Naive thymus-derived CD4-positive, alpha-beta T cell (primary cell): ENCODE measurements at regions not wholly inside any gene's neighbourhood (a gene's known extent, or its start where the extent isn't known, plus 50 kb on each side); places are given as distances from the start of the nearest gene placed in this dataset.

ENCODE experiments used
- ATAC-seq: fragments of 150-1000 bp; cut with Tn5 transposase; 2 replicates; pipeline ENCODE4 v1.10.0; 2021; ENCODE audit warnings: mild to moderate bottlenecking, moderate library complexity
- CTCF ChIA-PET: fragments of 350-600 bp; sonication (Branson Sonifier 250); formaldehyde crosslinking; loops from one replicate; lab custom pipeline; 2021; ENCODE audit warnings: antibody characterized with exemption; lab: Charles Lee
- POLR2A ChIA-PET: fragments of 350-600 bp; sonication (Branson Sonifier 250); formaldehyde crosslinking; loops from one replicate; lab custom pipeline; 2021; ENCODE audit warnings: antibody characterized with exemption, inconsistent platforms; lab: Charles Lee
- DNase-seq, 9 donors: peaks; one replicate each; pipeline versions ENCODE4 v3.0.0 to v3.0.0-alpha.2; 2020 to 2022; ENCODE audit warnings: mixed read lengths in 1 of 9
- H3K27ac ChIP-seq: one replicate; pipeline ENCODE4 v1.7.0; 2013; ENCODE audit warnings: mild to moderate bottlenecking, low read depth, low read length, moderate library complexity
- H3K27me3 ChIP-seq, 2 donors: one replicate each; pipeline ENCODE4 v1.7.0; 2013; ENCODE audit warnings: low read length in 2 of 2, mild to moderate bottlenecking in 2 of 2, moderate library complexity in 2 of 2; ENCODE audit not compliant: control insufficient read depth in 2 of 2, insufficient read depth in 2 of 2
- H3K36me3 ChIP-seq, 3 experiments: 1 replicate in 2 of 3; 2 replicates in 1 of 3; pipeline ENCODE4 v1.7.0; 2013; ENCODE audit warnings: low read length in 3 of 3, mild to moderate bottlenecking in 3 of 3, moderate library complexity in 1 of 3; ENCODE audit not compliant: insufficient read depth in 3 of 3, control insufficient read depth in 2 of 3
- H3K4me1 ChIP-seq, 2 donors: one replicate each; pipeline ENCODE4 v1.7.0; 2013; ENCODE audit warnings: low read length in 2 of 2, mild to moderate bottlenecking in 2 of 2, moderate library complexity in 1 of 2; ENCODE audit not compliant: control insufficient read depth in 2 of 2, insufficient read depth in 2 of 2
- H3K4me3 ChIP-seq: 2 replicates; pipeline ENCODE4 v1.7.0; 2013; ENCODE audit warnings: mild to moderate bottlenecking, low read length
- H3K9me3 ChIP-seq, 3 experiments: 1 replicate in 2 of 3; 2 replicates in 1 of 3; pipeline ENCODE4 v1.7.0; 2013; ENCODE audit warnings: low read length in 3 of 3; ENCODE audit not compliant: control insufficient read depth in 2 of 3
- H3K27ac Mint-ChIP-seq, 9 donors: one replicate each; pipeline ENCODE4 v1.8.0; 2020 to 2022; ENCODE audit warnings: mixed read lengths in 9 of 9, mild to moderate bottlenecking in 8 of 9, moderate library complexity in 5 of 9, inconsistent platforms in 2 of 9
- H3K27me3 Mint-ChIP-seq, 5 donors: one replicate each; pipeline ENCODE4 v1.8.0; 2021 to 2022; ENCODE audit warnings: mixed read lengths in 5 of 5, mild to moderate bottlenecking in 1 of 5
- H3K36me3 Mint-ChIP-seq, 5 donors: one replicate each; pipeline ENCODE4 v1.8.0; 2020 to 2022; ENCODE audit warnings: mixed read lengths in 5 of 5, mild to moderate bottlenecking in 3 of 5, inconsistent platforms in 1 of 5
- H3K4me1 Mint-ChIP-seq, 7 donors: one replicate each; pipeline ENCODE4 v1.8.0; 2020 to 2022; ENCODE audit warnings: mixed read lengths in 7 of 7, mild to moderate bottlenecking in 3 of 7, inconsistent platforms in 1 of 7
- H3K4me3 Mint-ChIP-seq, 10 donors: one replicate each; pipeline ENCODE4 v1.8.0; 2020 to 2022; ENCODE audit warnings: mild to moderate bottlenecking in 10 of 10, mixed read lengths in 10 of 10, moderate library complexity in 6 of 10, inconsistent platforms in 2 of 10
- H3K9me3 Mint-ChIP-seq, 11 donors: one replicate each; pipeline ENCODE4 v1.8.0; 2020 to 2022; ENCODE audit warnings: mixed read lengths in 11 of 11, mild to moderate bottlenecking in 4 of 11, inconsistent platforms in 1 of 11, moderate library complexity in 1 of 11
- intact Hi-C, 2 donors: fragments of 100-400 bp; cut with micrococcal nuclease; formaldehyde crosslinking; loops; one replicate each; pipeline ENCODE4 v1.15.1; 2023

DNA sequence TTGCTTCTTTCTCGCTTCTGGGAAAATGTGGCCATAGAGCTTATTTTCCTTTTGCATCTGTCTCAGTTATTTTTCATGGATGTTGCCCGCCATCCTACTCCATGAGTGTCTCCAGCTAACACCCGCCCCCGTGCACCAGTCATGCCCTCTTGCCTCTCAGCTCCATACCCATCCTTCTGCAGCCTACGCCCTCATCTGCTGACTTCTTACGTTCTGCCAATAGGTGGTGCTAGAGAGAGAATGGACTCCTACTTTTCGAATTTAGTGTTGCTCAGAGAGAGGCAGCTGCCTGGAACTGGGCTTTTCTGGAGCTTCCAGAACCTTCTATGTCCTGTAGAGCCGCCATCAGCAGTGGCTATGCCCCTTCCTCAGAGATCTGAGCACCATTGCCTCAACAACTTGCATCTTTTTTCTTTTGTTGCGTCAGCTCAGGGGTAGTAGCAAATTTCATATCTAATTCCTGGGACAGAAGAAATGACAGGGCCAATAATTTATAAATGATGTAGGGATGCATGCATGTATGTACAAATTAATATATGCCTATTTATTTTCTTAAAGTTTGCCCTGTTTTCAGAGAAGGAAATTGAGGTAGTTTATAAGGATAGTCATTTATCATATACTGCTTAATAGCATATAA, 119.7 kb upstream of the MYOCD start:
- no peak for DNase-seq
- CTCF ChIA-PET = no interaction called here
- intact Hi-C loops = no loop called here
- H3K27me3 ChIP-seq = no peaks in the 10 kb centered on the region
- no peaks in the 10 kb centered on the region for H3K4me1 ChIP-seq
- Mint-ChIP-seq H3K27ac (no peak overlapping the region), H3K9me3 (peaks cover 0 to 7% (median 4%) of the 10 kb centered on the region in 11 donors), H3K4me1 (no peaks in the 10 kb centered on the region), H3K27me3 (peaks cover 0 to 4% (median 0%) of the 10 kb centered on the region in 5 donors), H3K4me3 (no peak overlapping the region), H3K36me3 (no peaks in the 10 kb centered on the region)
- H3K9me3 ChIP-seq = no peaks in the 10 kb centered on the region
- no peak overlapping the region for H3K27ac ChIP-seq
- no peak for ATAC-seq
- no peaks in the 10 kb centered on the region for H3K36me3 ChIP-seq
- no peak overlapping the region for H3K4me3 ChIP-seq
- POLR2A ChIA-PET = no interaction called here

DNA sequence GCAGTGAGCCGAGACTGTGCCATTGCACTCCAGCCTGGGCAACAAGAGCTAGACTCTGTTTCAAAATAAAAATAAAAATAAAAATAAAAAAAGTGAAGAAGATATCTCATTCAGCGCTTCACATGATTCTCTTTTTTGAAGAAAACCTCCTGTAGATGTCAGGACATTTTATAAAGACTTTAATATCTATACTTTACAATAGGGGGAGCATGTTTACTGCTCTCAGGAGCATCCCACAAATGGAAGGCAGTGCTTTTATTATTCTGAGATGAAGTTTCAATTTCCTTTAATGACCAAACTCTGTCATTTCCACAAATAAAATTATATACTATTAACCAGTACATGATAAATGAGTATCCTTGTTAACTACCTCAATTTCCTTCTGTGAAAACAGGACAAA, 118.7 kb upstream of the MYOCD start:
- H3K27ac Mint-ChIP-seq = no peak overlapping the region
- Histone ChIP-seq H3K36me3 (no peaks in the 10 kb centered on the region), H3K27me3 (no peaks in the 10 kb centered on the region), H3K4me1 (no peaks in the 10 kb centered on the region), H3K27ac (no peak overlapping the region), H3K4me3 (no peak overlapping the region), H3K9me3 (no peaks in the 10 kb centered on the region)
- H3K4me1 Mint-ChIP-seq = no peaks in the 10 kb centered on the region
- intact Hi-C loops = no loop called here
- no peaks in the 10 kb centered on the region for H3K36me3 Mint-ChIP-seq
- no peak for ATAC-seq
- DNase-seq = no peak
- peaks cover 0 to 4% (median 0%) of the 10 kb centered on the region in 5 donors for H3K27me3 Mint-ChIP-seq
- peaks cover 0 to 10% (median 5%) of the 10 kb centered on the region in 11 donors for H3K9me3 Mint-ChIP-seq
- POLR2A ChIA-PET = no interaction called here
- CTCF ChIA-PET = no interaction called here
- no peak overlapping the region for H3K4me3 Mint-ChIP-seq

DNA sequence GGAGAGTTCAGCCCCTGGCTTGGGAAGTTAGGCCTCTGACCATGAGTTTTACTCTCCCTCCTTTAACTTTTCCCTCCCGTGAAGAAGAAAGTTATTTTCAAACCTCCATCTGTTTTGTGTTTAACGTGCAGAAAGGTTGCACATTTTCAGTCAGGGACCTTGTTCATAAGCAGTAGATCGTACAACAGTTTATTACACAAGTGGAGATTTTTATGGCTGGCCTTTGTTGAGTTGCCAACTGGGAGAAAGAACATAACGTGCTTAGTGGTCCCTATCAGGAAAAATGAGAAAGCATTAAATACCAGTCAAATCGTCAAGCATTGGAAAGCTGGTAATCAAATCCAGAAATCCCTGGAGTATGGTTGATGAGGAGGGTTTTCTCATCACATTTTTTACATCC, 117.9 kb upstream of the MYOCD start:
- no peaks in the 10 kb centered on the region for H3K36me3 Mint-ChIP-seq
- ATAC-seq = no peak

DNA sequence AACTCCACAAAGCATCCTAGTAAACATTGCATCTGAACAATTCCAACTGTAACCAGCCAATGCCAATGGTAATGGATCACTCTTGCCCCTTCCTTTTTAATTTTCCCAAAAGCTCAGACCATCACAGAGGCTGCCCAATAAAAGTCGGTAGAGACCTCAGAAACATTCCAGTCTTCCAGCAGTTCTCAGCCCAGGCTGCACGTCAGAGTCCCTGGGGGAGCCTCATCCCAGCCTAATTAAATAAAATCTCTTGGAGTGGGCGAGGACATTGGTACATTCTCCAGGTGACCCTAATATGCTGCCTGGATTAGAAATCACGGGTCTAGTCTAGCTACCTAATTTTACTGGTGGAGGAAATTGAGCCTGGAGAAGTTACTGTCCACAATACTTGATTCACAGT, 117.1 kb upstream of the MYOCD start:
- POLR2A ChIA-PET = no interaction called here
- H3K36me3 Mint-ChIP-seq = no peaks in the 10 kb centered on the region
- H3K9me3 ChIP-seq = no peaks in the 10 kb centered on the region
- peaks cover 0 to 4% (median 0%) of the 10 kb centered on the region in 5 donors for H3K27me3 Mint-ChIP-seq
- no peaks in the 10 kb centered on the region for H3K4me1 ChIP-seq
- intact Hi-C loops = no loop called here
- H3K4me3 ChIP-seq = no peak overlapping the region
- H3K27ac Mint-ChIP-seq = no peak overlapping the region
- H3K27ac ChIP-seq = no peak overlapping the region
- H3K9me3 Mint-ChIP-seq = peaks cover 0 to 10% (median 5%) of the 10 kb centered on the region in 11 donors
- no peaks in the 10 kb centered on the region for H3K4me1 Mint-ChIP-seq
- ATAC-seq (no peak), DNase-seq (no peak)
- H3K27me3 ChIP-seq = no peaks in the 10 kb centered on the region
- no peak overlapping the region for H3K4me3 Mint-ChIP-seq
- no peaks in the 10 kb centered on the region for H3K36me3 ChIP-seq
- CTCF ChIA-PET = no interaction called here

More for the DNA sequence above, 117.9 kb upstream of the MYOCD start:
- intact Hi-C loops = no loop called here
- H3K27me3 ChIP-seq = no peaks in the 10 kb centered on the region
- H3K27ac ChIP-seq = no peak overlapping the region
- peaks cover 0 to 4% (median 0%) of the 10 kb centered on the region in 5 donors for H3K27me3 Mint-ChIP-seq
- DNase-seq = no peak
- no peak overlapping the region for H3K4me3 Mint-ChIP-seq
- H3K9me3 Mint-ChIP-seq = peaks cover 0 to 10% (median 5%) of the 10 kb centered on the region in 11 donors
- ChIA-PET POLR2A (no interaction called here), CTCF (no interaction called here)
- H3K27ac Mint-ChIP-seq = no peak overlapping the region
- H3K4me3 ChIP-seq = no peak overlapping the region
- no peaks in the 10 kb centered on the region for H3K4me1 ChIP-seq
- H3K9me3 ChIP-seq = no peaks in the 10 kb centered on the region
- H3K36me3 ChIP-seq = no peaks in the 10 kb centered on the region
- H3K4me1 Mint-ChIP-seq = no peaks in the 10 kb centered on the region

DNA sequence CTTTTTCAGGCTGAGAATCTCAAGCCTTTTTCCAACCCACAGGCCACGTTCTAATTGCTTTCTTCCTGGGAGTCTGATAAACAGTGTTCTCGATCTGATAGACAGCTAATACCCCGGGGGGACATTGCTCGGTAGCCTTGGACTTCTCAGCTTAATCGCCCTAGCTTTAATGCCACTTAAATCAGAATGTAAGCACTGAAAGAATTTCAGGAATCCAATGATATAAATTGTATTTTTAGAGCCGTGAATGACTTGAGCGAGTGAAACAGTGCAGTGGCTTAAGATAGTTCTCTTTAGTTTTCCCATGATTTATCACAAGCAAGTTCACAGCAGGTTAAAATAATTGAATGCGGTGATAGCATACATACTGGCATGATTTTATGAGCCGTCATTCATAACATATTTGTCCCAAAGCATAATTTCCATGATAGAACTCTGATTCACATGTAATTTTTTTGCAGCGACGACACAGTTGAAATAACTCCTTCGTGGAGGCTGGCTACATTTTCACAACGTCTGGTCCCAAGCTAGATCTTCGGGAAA, 116.1 kb upstream of the MYOCD start:
- DNase-seq (no peak), ATAC-seq (no peak)
- no peak overlapping the region for H3K27ac ChIP-seq
- no peak overlapping the region for H3K4me3 ChIP-seq
- H3K9me3 ChIP-seq = no peaks in the 10 kb centered on the region
- Mint-ChIP-seq H3K9me3 (peaks cover 0 to 10% (median 5%) of the 10 kb centered on the region in 11 donors), H3K27ac (no peak overlapping the region), H3K27me3 (peaks cover 0 to 4% (median 0%) of the 10 kb centered on the region in 5 donors), H3K4me1 (no peaks in the 10 kb centered on the region), H3K36me3 (no peaks in the 10 kb centered on the region), H3K4me3 (no peak overlapping the region)
- intact Hi-C loops = no loop called here
- ChIA-PET POLR2A (no interaction called here), CTCF (no interaction called here)
- no peaks in the 10 kb centered on the region for H3K36me3 ChIP-seq
- H3K4me1 ChIP-seq = no peaks in the 10 kb centered on the region
- H3K27me3 ChIP-seq = no peaks in the 10 kb centered on the region

DNA sequence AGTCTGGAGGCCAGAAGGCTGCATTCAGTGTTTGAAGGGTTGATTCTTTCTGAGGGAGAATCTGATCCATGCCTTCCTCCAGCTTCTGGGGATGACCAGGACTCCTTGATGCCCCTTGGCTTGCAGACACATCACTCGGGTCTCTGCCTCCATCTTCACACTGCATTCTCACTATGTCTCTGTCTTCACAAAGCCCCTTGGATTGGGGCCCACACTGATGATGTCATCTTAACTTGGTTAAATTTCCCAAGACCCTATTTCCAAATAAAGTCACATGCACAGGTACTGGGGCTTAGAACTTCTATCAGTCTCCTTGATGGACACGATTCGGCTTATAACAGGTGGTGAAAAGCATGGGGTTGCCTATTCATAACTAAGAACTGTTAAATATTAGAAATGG, 112.1 kb upstream of the MYOCD start:
- Histone ChIP-seq H3K4me3 (no peak overlapping the region), H3K9me3 (no peaks in the 10 kb centered on the region), H3K27ac (no peak overlapping the region), H3K4me1 (no peaks in the 10 kb centered on the region), H3K36me3 (no peaks in the 10 kb centered on the region), H3K27me3 (no peaks in the 10 kb centered on the region)
- ChIA-PET CTCF (no interaction called here), POLR2A (no interaction called here)
- Mint-ChIP-seq H3K9me3 (peaks cover 0 to 10% (median 5%) of the 10 kb centered on the region in 11 donors), H3K27me3 (no peaks in the 10 kb centered on the region), H3K36me3 (no peaks in the 10 kb centered on the region), H3K4me1 (no peaks in the 10 kb centered on the region), H3K4me3 (no peak overlapping the region), H3K27ac (no peak overlapping the region)
- ATAC-seq = no peak
- intact Hi-C loops = no loop called here
- no peak for DNase-seq

DNA sequence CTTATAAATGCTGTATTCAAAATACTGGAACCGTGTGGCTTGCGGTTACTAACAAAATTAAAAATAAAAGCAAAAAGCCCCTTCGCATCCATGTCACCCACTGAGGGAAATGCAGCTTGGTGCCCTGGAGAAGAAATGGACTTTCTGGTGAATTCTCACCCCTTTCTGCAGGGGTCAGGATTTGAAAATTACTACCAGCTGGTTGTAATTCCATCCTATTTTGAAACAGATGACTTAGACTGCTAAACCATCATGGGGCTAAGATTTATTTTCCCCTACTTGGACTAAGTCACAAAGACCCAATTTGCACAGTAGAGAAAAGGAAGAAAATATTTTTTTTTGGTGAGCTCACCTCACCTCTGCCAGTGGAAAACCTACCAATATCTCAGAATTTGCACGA, 111.4 kb upstream of the MYOCD start:
- no peaks in the 10 kb centered on the region for H3K4me1 ChIP-seq
- ChIA-PET POLR2A (no interaction called here), CTCF (no interaction called here)
- Mint-ChIP-seq H3K36me3 (no peaks in the 10 kb centered on the region), H3K4me3 (no peak overlapping the region), H3K27me3 (no peaks in the 10 kb centered on the region), H3K27ac (no peak overlapping the region), H3K4me1 (no peaks in the 10 kb centered on the region), H3K9me3 (peaks cover 0 to 10% (median 4%) of the 10 kb centered on the region in 11 donors)
- H3K9me3 ChIP-seq = no peaks in the 10 kb centered on the region
- DNase-seq (no peak), ATAC-seq (no peak)
- H3K27ac ChIP-seq = no peak overlapping the region
- H3K4me3 ChIP-seq = no peak overlapping the region
- intact Hi-C loops = no loop called here
- no peaks in the 10 kb centered on the region for H3K27me3 ChIP-seq
- H3K36me3 ChIP-seq = no peaks in the 10 kb centered on the region
